ENCODE measurements at regions not wholly inside any gene's neighbourhood (a gene's known extent, or its start where the extent isn't known, plus 50 kb on each side); places are given as distances from the start of the nearest gene placed in this dataset.

DNA sequence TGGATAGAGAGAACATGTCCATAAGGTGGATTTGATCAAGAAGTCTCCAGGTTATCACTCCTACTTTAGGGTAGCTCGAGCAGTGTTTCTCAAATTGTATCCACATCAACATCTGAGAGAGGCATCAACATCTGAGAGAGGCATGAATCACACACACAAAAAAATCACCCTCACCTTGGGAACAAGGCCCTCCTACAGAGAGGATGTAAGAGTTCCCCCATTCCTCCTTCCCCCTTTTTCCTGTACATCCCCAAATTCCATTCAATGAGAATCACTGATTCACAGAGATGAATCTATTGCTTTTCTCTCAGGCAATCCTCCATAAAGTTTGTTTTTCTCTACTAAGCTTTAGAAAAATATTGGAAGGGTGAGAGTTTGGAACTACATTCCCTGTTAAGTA, 233.4 kb upstream of the CDH6 start:
- Histone ChIP-seq H4K20me1 (no peaks in the 10 kb centered on the region), H3K27ac (no peak overlapping the region), H3K4me1 (no peaks in the 10 kb centered on the region), H3K4me2 (no peak overlapping the region), H3K27me3 (no peaks in the 10 kb centered on the region), H3K9ac (no peak overlapping the region), H3K9me3 (no peaks in the 10 kb centered on the region), H3K36me3 (no peaks in the 10 kb centered on the region), H3K4me3 (no peak overlapping the region)
- TF ChIP-seq Cebpa-rat (IDR thresholded peaks at IDR 0.05) = no peak

DNA sequence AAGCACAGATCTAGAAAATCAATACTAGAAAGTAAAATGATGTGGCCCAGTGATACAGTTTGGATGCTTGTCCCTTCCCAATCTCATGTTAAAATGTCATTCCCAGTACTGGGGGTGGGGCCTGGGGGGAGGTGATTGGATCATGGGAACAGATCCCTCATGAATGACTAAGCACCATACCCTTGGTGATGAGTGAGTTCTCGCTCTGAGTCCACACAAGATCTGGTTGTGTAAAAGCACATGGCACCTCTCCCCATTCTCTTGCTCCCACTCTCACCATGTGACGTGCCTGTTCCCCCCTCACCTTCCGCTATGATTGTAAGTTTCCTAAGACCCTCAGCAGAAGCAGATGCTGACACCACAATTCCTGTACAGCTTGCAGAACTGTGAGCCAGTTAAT, 234.2 kb upstream of the CDH6 start:
- no peak overlapping the region for H3K9ac ChIP-seq
- no peaks in the 10 kb centered on the region for H4K20me1 ChIP-seq
- H3K4me3 ChIP-seq = no peak overlapping the region
- no peaks in the 10 kb centered on the region for H3K4me1 ChIP-seq
- no peaks in the 10 kb centered on the region for H3K27me3 ChIP-seq
- no peak for TF ChIP-seq Cebpa-rat (IDR thresholded peaks at IDR 0.05)
- H3K36me3 ChIP-seq = no peaks in the 10 kb centered on the region
- H3K9me3 ChIP-seq = no peaks in the 10 kb centered on the region
- no peak overlapping the region for H3K27ac ChIP-seq
- no peak overlapping the region for H3K4me2 ChIP-seq

DNA sequence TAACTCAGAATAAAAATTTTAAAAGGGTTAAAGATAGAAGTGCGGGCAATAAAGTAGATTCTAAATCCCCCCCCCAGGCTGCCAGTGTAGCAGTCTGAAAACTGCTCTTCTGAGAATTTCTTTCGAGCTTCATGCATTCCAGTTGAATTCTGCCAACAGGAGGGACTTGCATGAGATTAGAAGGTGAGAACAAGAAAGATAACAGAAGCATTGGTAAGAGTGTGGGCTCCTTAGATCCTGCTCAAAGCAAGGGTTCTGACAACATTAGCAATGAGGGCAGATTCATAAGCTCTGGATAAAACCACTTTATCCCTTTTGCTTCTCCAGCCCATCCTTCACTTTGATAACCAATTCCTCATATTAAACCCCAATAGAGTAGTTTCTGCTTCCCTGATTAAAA, 235.9 kb upstream of the CDH6 start:
- H3K9ac ChIP-seq = no peak overlapping the region
- no peaks in the 10 kb centered on the region for H3K9me3 ChIP-seq
- no peak for TF ChIP-seq Cebpa-rat (IDR thresholded peaks at IDR 0.05)

DNA sequence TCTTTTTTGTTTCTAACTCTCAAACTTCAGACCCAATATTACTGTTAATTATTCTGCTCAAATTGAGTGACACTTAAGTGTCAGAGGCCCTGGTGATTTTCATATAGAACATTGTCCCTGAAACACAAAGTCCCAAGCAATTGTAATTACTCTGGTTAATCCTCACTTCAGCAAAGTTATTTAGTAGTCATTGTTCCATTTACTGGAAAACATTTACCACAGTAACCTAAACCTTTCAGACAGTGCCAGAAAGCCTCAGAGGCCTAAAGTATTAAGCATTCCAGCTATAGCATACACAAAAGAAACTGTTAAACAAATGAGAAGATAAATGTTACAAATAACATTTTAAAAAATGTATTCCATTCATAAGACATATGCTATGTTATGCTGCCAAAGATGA, 237.2 kb upstream of the CDH6 start:
- Histone ChIP-seq H3K4me2 (no peak overlapping the region), H3K4me3 (no peak overlapping the region), H3K27me3 (no peaks in the 10 kb centered on the region), H3K4me1 (no peaks in the 10 kb centered on the region), H3K36me3 (no peaks in the 10 kb centered on the region), H3K9me3 (no peaks in the 10 kb centered on the region), H3K9ac (no peak overlapping the region), H3K27ac (no peak overlapping the region), H4K20me1 (no peaks in the 10 kb centered on the region)
- no peak for TF ChIP-seq Cebpa-rat (IDR thresholded peaks at IDR 0.05)

More for the DNA sequence above, 235.9 kb upstream of the CDH6 start:
- Histone ChIP-seq H3K27ac (no peak overlapping the region), H4K20me1 (no peaks in the 10 kb centered on the region), H3K4me2 (no peak overlapping the region), H3K36me3 (no peaks in the 10 kb centered on the region), H3K4me3 (no peak overlapping the region), H3K27me3 (no peaks in the 10 kb centered on the region), H3K4me1 (no peaks in the 10 kb centered on the region)

DNA sequence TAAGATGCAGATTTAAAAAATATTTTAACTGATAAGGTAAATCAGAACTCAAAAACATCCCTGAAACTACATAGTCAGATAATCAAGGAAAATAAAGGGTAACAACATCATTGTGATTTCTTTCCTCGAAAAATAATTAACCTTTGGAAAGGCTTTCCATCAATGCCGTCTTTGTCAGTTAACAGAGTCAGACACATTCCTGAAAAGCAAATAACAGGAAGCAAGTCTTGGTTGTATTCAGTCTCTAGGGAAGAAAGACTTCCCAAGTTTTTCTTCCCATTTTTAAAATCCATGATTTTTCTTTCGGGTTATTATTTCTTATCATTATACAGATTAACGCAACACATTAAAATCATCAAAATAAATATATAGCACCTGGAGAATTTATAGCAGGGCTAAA, 256.4 kb upstream of the CDH6 start:
- Histone ChIP-seq H3K4me1 (no peaks in the 10 kb centered on the region), H3K4me3 (no peak overlapping the region), H3K27ac (no peak overlapping the region), H3K36me3 (no peaks in the 10 kb centered on the region), H3K9ac (no peak overlapping the region), H4K20me1 (no peaks in the 10 kb centered on the region), H3K9me3 (no peaks in the 10 kb centered on the region), H3K4me2 (no peak overlapping the region), H3K27me3 (no peaks in the 10 kb centered on the region)
- TF ChIP-seq Cebpa-rat (IDR thresholded peaks at IDR 0.05) = no peak

DNA sequence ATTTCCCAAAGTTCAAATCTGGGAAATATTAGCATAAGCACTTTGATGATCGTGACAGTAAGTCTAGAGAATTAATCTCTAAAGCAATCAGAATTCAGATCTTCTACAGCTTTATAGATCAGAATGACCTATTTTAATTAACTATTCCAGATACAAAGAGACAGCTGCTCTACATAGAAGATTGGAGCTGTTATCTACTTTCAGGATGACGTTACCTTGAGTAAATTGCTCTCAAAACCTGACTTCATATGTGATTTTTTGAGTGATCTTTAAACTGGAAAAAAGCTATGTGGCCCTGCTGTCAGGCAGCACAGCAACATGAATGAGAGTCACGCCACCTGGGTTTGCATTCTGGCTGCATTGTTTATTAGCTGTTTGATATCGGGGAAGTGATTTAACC, 259.9 kb upstream of the CDH6 start:
- Histone ChIP-seq H3K4me2 (no peak overlapping the region), H3K4me3 (no peak overlapping the region), H3K27me3 (no peaks in the 10 kb centered on the region), H3K9ac (no peak overlapping the region), H3K9me3 (no peaks in the 10 kb centered on the region), H3K4me1 (no peaks in the 10 kb centered on the region), H3K36me3 (no peaks in the 10 kb centered on the region), H4K20me1 (no peaks in the 10 kb centered on the region), H3K27ac (no peak overlapping the region)
- TF ChIP-seq Cebpa-rat (IDR thresholded peaks at IDR 0.05) = no peak

DNA sequence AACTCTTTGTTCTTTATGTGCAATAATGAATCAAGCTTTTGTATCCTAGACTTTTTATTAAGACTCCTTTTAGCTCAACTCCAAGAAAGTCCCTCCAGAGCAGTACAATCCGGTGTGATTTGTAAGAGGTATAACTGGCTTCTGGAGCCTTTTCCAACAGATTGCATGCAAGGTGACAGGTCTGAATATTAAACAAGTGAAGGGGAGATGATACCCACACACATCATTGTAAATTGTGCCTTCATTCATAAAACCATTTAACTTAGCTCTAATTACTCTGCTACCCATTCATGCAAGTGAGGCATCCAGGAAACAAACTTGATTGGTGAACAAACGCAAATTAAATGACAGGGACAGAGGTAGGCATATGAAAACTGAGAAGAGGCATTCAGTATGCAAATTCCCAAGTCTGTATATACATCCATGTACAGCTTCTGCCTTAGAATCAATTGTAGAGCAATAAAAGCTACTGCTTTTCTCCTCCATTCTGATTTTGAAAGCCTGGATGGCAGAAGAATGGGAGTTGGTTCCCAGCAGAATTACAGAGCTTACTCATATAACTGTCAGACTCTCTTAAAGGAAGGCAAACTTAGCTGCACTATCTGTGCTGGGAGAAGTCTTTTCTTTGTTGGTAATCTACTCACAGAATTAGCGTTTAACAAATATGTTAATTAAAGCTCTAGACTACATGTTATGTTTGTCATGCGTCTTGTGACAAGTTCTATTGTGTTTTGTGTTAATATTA, 261.0 kb upstream of the CDH6 start:
- Histone ChIP-seq H3K4me3 (no peak overlapping the region), H3K27me3 (no peaks in the 10 kb centered on the region), H3K9ac (no peak overlapping the region), H3K4me1 (no peaks in the 10 kb centered on the region), H4K20me1 (no peaks in the 10 kb centered on the region), H3K27ac (no peak overlapping the region), H3K36me3 (no peaks in the 10 kb centered on the region), H3K4me2 (no peak overlapping the region), H3K9me3 (no peaks in the 10 kb centered on the region)
- TF ChIP-seq Cebpa-rat (IDR thresholded peaks at IDR 0.05) = no peak

DNA sequence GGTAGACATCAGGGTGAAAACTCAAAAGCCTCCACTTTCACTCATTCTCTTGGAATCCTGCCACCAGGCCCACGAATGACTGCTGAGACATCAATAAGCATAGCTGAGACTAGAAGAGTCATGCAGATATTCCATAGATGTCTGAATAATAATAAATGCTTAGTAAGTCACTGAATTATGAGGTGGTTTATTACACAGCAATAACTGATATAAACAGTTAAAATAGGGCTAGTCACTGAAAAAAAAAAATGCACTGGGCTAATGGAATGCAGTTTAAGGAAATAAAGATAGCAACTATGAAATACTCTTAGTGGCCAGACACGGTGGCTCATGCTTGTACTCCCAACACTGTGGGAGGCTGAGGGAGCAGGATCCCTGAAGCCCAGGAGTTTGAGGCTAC, 262.8 kb upstream of the CDH6 start:
- no peak for TF ChIP-seq Cebpa-rat (IDR thresholded peaks at IDR 0.05)
- no peak overlapping the region for H3K27ac ChIP-seq

DNA sequence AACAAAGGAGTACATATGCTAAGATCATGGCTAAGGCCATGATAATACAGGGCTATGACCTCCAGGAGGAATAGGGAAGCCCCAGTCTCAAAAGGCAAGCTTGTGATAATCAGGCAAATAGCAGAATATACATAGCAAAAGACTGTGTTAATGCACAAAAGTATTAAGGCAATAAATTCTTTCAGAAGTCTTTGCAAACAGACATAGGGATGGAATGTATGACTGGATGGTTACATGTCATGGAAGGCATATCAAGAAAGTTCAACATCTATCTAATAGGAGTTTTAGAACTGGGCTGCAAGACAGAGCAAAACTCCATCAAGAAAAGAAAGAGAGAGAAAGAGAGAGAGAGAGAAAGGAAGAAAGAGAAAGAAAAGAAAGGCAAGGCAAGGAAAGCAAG, 264.5 kb upstream of the CDH6 start:
- Histone ChIP-seq H3K9me3 (no peaks in the 10 kb centered on the region), H4K20me1 (no peaks in the 10 kb centered on the region), H3K27ac (no peak overlapping the region), H3K4me1 (no peaks in the 10 kb centered on the region), H3K27me3 (no peaks in the 10 kb centered on the region), H3K36me3 (no peaks in the 10 kb centered on the region), H3K4me2 (no peak overlapping the region), H3K9ac (no peak overlapping the region), H3K4me3 (no peak overlapping the region)
- TF ChIP-seq Cebpa-rat (IDR thresholded peaks at IDR 0.05) = no peak

More for the DNA sequence above, 262.8 kb upstream of the CDH6 start:
- Histone ChIP-seq H3K9ac (no peak overlapping the region), H3K4me1 (no peaks in the 10 kb centered on the region), H4K20me1 (no peaks in the 10 kb centered on the region), H3K4me2 (no peak overlapping the region), H3K36me3 (no peaks in the 10 kb centered on the region), H3K4me3 (no peak overlapping the region), H3K27me3 (no peaks in the 10 kb centered on the region), H3K9me3 (no peaks in the 10 kb centered on the region)

DNA sequence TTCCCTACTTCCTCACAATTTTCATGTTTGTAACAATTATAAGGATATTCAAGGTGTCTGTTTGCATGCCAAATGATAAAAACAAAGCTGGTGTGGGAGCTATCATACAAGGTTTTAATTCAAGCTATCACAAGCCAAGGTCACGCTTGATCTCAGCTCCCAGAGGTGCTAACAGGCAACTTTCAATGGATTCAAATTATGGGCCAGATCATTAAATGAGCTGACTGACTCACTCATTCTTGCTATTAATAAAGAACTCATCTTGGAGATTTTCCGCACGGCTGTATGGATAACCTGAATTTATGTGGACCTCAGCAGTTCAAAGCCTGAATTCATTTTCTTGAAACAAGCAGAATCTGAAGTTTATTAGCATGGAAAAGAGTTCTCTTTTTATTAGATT, 267.3 kb upstream of the CDH6 start:
- Histone ChIP-seq H3K4me1 (no peaks in the 10 kb centered on the region), H3K27me3 (no peaks in the 10 kb centered on the region), H3K9ac (no peak overlapping the region), H3K4me3 (no peak overlapping the region), H3K9me3 (no peaks in the 10 kb centered on the region), H3K27ac (no peak overlapping the region), H3K4me2 (no peak overlapping the region), H3K36me3 (no peaks in the 10 kb centered on the region), H4K20me1 (no peaks in the 10 kb centered on the region)
- TF ChIP-seq Cebpa-rat (IDR thresholded peaks at IDR 0.05) = no peak

DNA sequence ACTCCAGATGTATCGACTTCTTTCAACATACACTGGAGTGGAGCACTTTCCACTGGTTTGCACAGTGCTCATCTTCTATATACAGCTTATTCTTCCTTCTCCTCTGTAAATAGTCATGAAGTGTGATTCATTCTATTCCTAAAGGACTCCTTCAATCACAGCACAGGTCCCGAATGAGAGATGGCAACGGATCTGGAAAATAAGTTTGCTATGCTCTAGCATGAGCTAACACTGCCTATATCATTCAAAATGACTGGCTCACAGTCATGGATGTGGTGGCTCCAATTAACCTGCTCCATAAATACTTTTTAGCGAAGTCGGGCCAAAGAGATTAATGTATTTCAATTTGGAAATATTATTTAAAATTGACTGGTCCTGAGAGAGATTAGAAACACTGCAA, 272.1 kb upstream of the CDH6 start:
- no peaks in the 10 kb centered on the region for H3K36me3 ChIP-seq
- H3K9ac ChIP-seq = no peak overlapping the region
- no peaks in the 10 kb centered on the region for H3K27me3 ChIP-seq
- no peak for TF ChIP-seq Cebpa-rat (IDR thresholded peaks at IDR 0.05)
- H4K20me1 ChIP-seq = no peaks in the 10 kb centered on the region
- no peaks in the 10 kb centered on the region for H3K9me3 ChIP-seq
- 0 out of 2 replicates have a peak, but pooled peaks cover 6% of the 10 kb centered on the region for H3K4me1 ChIP-seq
- H3K27ac ChIP-seq = no peak overlapping the region
- no peak overlapping the region for H3K4me2 ChIP-seq
- H3K4me3 ChIP-seq = no peak overlapping the region

All from BLaER1 (cell line).